22Rv1 (cell line): ENCODE measurements at regions not wholly inside any gene's neighbourhood (a gene's known extent, or its start where the extent isn't known, plus 50 kb on each side); places are given as distances from the start of the nearest gene placed in this dataset.

Experiments used
- ZFX ChIP-seq: fragments of 450-650 bp; IDR thresholded peaks from 2 replicates; pipeline ENCODE4 v1.6.1; 2017; ENCODE audit warnings: antibody characterized with exemption, borderline replicate concordance
- TF ChIP-seq, protein P1 (sequence below): fragments of 450-650 bp; IDR thresholded peaks from 2 replicates; pipeline ENCODE4 v1.5.1; 2017; ENCODE audit warnings: mild to moderate bottlenecking

DNA sequence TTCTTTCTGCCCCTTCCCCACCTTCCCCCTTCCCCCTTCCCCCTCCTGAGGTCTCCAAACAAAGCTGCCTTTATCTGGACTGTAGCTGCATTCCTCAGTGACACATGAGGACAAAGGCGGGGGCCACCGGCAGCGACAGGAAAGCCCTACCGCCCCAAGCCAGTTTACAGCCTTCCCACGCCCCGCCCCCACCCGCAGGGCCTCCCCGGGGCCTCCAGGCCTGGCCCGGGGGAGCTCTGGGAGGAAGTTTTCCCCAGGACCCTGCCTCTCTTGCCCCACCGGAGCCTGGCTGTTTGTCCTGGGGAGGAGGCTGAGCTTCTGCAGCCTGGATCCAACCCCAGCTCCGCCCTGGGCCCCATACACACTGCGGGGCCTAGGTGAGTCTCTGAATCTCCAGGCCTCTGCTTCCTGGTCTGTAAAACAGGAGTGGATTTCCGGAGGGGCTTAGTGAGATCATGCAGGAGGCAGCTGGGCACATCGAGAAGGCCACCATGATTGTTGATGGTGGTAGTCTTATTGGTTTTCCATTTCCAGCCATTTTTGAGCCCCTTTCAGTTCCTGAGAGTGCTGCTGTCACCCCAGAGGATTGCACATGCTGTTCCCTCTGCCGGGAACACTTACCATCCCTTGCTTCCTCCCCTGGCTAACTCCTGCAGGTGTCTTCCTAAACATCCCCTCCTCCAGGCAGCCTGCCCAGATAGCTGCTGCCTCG is 130.7 kb downstream of the MN1 start:
- TF ChIP-seq, protein P1, sequence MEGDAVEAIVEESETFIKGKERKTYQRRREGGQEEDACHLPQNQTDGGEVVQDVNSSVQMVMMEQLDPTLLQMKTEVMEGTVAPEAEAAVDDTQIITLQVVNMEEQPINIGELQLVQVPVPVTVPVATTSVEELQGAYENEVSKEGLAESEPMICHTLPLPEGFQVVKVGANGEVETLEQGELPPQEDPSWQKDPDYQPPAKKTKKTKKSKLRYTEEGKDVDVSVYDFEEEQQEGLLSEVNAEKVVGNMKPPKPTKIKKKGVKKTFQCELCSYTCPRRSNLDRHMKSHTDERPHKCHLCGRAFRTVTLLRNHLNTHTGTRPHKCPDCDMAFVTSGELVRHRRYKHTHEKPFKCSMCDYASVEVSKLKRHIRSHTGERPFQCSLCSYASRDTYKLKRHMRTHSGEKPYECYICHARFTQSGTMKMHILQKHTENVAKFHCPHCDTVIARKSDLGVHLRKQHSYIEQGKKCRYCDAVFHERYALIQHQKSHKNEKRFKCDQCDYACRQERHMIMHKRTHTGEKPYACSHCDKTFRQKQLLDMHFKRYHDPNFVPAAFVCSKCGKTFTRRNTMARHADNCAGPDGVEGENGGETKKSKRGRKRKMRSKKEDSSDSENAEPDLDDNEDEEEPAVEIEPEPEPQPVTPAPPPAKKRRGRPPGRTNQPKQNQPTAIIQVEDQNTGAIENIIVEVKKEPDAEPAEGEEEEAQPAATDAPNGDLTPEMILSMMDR, result no peak
- no peak for TF ChIP-seq ZFX
